GM12878 (cell line): ENCODE measurements at regions not wholly inside any gene's neighbourhood (a gene's known extent, or its start where the extent isn't known, plus 50 kb on each side); places are given as distances from the start of the nearest gene placed in this dataset.

Experiments
- ATAC-seq: fragments of 200-7000 bp; cut with Tn5 transposase; 3 replicates; pipeline ENCODE4 v1.9.1; 2020; ENCODE audit warnings: mild to moderate bottlenecking, moderate library complexity
- BruUV-seq: library from RNA; stranded (reverse); fragments of 400-500 nt; replicated peaks from 2 replicates; lab custom pipeline; 2021; lab: Mats Ljungman, UMichigan
- CTCF ChIA-PET: fragments of 300-600 bp; sonication (Branson Sonifier 250); formaldehyde crosslinking; extraction: SDS; loops from one replicate; lab custom pipeline; 2021; ENCODE audit warnings: inconsistent platforms; lab: Yijun Ruan, JAX
- POLR2A ChIA-PET: fragments of 350-600 bp; formaldehyde crosslinking; extraction: SDS; loops from one replicate; lab custom pipeline; 2021; ENCODE audit warnings: inconsistent platforms; lab: Charles Lee
- RAD21 ChIA-PET: fragments of 300-600 bp; sonication (Branson Sonifier 250); formaldehyde crosslinking; loops from one replicate; lab custom pipeline; 2023; ENCODE audit warnings: antibody characterized with exemption; ENCODE audit not compliant: unreplicated experiment; lab: Charles Lee
- SMC1A ChIA-PET: fragments of 300-600 bp; sonication (Branson Sonifier 250); formaldehyde crosslinking; loops from one replicate; lab custom pipeline; 2023; ENCODE audit not compliant: unreplicated experiment, uncharacterized antibody; lab: Charles Lee
- DNase-seq: peaks from one replicate; pipeline ENCODE4 v3.0.0-alpha.2; 2011; ENCODE audit warnings: low read depth, low spot score
- FAIRE-seq: peaks from 3 replicates; lab custom pipeline; 2011; peaks lifted over from hg19 to GRCh38; lab: Jason Lieb, UNC
- H2AFZ ChIP-seq: 2 replicates; pipeline ENCODE4 v1.6.0; 2011; ENCODE audit warnings: low read depth, low read length, control low read depth; ENCODE audit not compliant: control insufficient read depth
- H3K27ac ChIP-seq: 2 replicates; pipeline ENCODE4 v1.5.1; 2011; ENCODE audit warnings: control low read depth; ENCODE audit not compliant: control insufficient read depth, insufficient read depth
- H3K27me3 ChIP-seq, 2 experiments: replicated peaks in 1 of 2; 2 replicates each; pipeline versions ENCODE4 v1.6.0 to v1.6.1; 2011; ENCODE audit warnings: low read length in 1 of 2; ENCODE audit not compliant: control insufficient read depth in 2 of 2, insufficient read depth in 2 of 2
- H3K36me3 ChIP-seq, 2 experiments: 2 replicates each; pipeline ENCODE4 v1.5.1; 2011; ENCODE audit warnings: low read length in 1 of 2; ENCODE audit not compliant: control insufficient read depth in 2 of 2, insufficient read depth in 2 of 2
- H3K4me1 ChIP-seq: 2 replicates; pipeline ENCODE4 v1.6.1; 2011; ENCODE audit warnings: mild to moderate bottlenecking, low read length, moderate library complexity, mixed read lengths; ENCODE audit not compliant: control insufficient read depth, insufficient read depth
- H3K4me2 ChIP-seq: 2 replicates; pipeline ENCODE4 v1.6.0; 2011; ENCODE audit warnings: control low read depth; ENCODE audit not compliant: control insufficient read depth, insufficient read depth
- H3K4me3 ChIP-seq: fragments of 200-600 bp; sonication (generic); 2 replicates; pipeline ENCODE4 v1.5.1; 2016
- H3K79me2 ChIP-seq: 2 replicates; pipeline ENCODE4 v1.6.0; 2011; ENCODE audit warnings: low read length; ENCODE audit not compliant: control insufficient read depth, insufficient read depth
- H3K9ac ChIP-seq: 2 replicates; pipeline ENCODE4 v1.8.0; 2011; ENCODE audit warnings: low read length, control low read depth, mixed read lengths; ENCODE audit not compliant: control insufficient read depth, insufficient read depth
- H3K9me3 ChIP-seq: replicated peaks from 3 replicates; pipeline ENCODE4 v1.5.1; 2011; ENCODE audit warnings: mild to moderate bottlenecking, low read length; ENCODE audit not compliant: control insufficient read depth, insufficient read depth
- H4K20me1 ChIP-seq: 2 replicates; pipeline ENCODE4 v1.6.0; 2011; ENCODE audit not compliant: control insufficient read depth, insufficient read depth
- EP300 ChIP-seq, 2 experiments: fragments of 150-350 bp in 1 of 2; IDR thresholded peaks; 2 replicates each; pipeline ENCODE4 v1.6.1; 2011 to 2012; ENCODE audit warnings: low read depth in 2 of 2, low read length in 2 of 2, borderline replicate concordance in 1 of 2, improper control_type of control experiment in 1 of 2, inconsistent platforms in 1 of 2; ENCODE audit not compliant: control insufficient read depth in 1 of 2
- MXI1 ChIP-seq: fragments of 150-350 bp; IDR thresholded peaks from 2 replicates; pipeline ENCODE4 v1.6.1; 2011; ENCODE audit warnings: low read depth, mild to moderate bottlenecking, inconsistent platforms, low read length, improper control_type of control experiment
- NFXL1 ChIP-seq: fragments of 450-650 bp; IDR thresholded peaks from 2 replicates; pipeline ENCODE4 v1.6.1; 2017; ENCODE audit warnings: antibody characterized with exemption, mild to moderate bottlenecking, borderline replicate concordance
- SMC3 ChIP-seq: IDR thresholded peaks from 2 replicates; pipeline ENCODE4 v1.6.1; 2011; ENCODE audit warnings: low read length, improper control_type of control experiment, borderline replicate concordance
- in situ Hi-C: fragments of 300-500 bp; cut with MboI; formaldehyde crosslinking; loops from 9 replicates; pipeline ENCODE4 v1.14.3; 2018; ENCODE audit warnings: mixed read lengths
- intact Hi-C: fragments of 100-400 bp; cut with micrococcal nuclease; formaldehyde crosslinking; loops from one replicate; pipeline ENCODE4 v1.14.2; 2022; ENCODE audit not compliant: unreplicated experiment
- TF ChIP-seq, protein P1 (sequence below): fragments of 450-650 bp; IDR thresholded peaks from 2 replicates; pipeline ENCODE4 v1.6.1; 2016; ENCODE audit warnings: mild to moderate bottlenecking
- TF ChIP-seq, protein P2 (sequence below): fragments of 450-650 bp; IDR thresholded peaks from 2 replicates; pipeline ENCODE4 v1.6.1; 2017; ENCODE audit warnings: mild to moderate bottlenecking, moderate library complexity

DNA sequence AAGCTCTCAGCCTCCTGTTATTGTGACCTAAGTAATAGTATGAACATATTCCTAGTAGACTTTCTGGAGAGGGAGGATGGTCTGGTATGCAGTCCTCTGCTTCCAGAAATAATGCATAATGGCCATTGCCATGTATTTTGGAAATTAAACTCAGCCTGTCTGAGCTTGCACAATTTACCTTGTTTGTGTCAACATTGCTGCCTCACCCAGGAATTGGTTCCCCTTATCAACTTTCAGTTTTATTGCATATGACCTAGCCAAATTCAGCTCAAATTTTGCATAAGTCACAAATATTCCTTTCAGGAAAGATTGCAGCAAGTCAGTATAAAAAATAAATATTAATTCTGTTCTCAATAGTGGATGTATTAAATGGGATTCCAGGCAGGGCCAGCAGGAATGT lies 101.9 kb upstream of the SLC5A9 start:
- DNase-seq (no peak), FAIRE-seq (no peak), ATAC-seq (no peak)
- H4K20me1 ChIP-seq, result no peaks in the 10 kb centered on the region
- H3K9ac ChIP-seq, result no peak overlapping the region
- no TSS peak for BruUV-seq
- H3K4me2 ChIP-seq, result no peak overlapping the region
- intact Hi-C loops (no loop called here), in situ Hi-C loops (no loop called here)
- ChIA-PET RAD21 (no interaction called here), CTCF (interaction anchor here (1.3 to 1.8 kb wide), 2 partner anchors 10 to 11 kb away, joined by 3 to 6 read pairs; no protein-coding TSS in a partner anchor), SMC1A (no interaction called here), POLR2A (no interaction called here)
- H3K36me3 ChIP-seq, result no peaks in the 10 kb centered on the region
- H3K27ac ChIP-seq, result no peak overlapping the region
- no peak for TF ChIP-seq MXI1
- no peak for TF ChIP-seq NFXL1
- TF ChIP-seq SMC3, result no peak
- TF ChIP-seq, protein P1, sequence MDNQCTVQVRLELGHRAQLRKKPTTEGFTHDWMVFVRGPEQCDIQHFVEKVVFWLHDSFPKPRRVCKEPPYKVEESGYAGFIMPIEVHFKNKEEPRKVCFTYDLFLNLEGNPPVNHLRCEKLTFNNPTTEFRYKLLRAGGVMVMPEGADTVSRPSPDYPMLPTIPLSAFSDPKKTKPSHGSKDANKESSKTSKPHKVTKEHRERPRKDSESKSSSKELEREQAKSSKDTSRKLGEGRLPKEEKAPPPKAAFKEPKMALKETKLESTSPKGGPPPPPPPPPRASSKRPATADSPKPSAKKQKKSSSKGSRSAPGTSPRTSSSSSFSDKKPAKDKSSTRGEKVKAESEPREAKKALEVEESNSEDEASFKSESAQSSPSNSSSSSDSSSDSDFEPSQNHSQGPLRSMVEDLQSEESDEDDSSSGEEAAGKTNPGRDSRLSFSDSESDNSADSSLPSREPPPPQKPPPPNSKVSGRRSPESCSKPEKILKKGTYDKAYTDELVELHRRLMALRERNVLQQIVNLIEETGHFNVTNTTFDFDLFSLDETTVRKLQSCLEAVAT, result no peak
- TF ChIP-seq, protein P2, sequence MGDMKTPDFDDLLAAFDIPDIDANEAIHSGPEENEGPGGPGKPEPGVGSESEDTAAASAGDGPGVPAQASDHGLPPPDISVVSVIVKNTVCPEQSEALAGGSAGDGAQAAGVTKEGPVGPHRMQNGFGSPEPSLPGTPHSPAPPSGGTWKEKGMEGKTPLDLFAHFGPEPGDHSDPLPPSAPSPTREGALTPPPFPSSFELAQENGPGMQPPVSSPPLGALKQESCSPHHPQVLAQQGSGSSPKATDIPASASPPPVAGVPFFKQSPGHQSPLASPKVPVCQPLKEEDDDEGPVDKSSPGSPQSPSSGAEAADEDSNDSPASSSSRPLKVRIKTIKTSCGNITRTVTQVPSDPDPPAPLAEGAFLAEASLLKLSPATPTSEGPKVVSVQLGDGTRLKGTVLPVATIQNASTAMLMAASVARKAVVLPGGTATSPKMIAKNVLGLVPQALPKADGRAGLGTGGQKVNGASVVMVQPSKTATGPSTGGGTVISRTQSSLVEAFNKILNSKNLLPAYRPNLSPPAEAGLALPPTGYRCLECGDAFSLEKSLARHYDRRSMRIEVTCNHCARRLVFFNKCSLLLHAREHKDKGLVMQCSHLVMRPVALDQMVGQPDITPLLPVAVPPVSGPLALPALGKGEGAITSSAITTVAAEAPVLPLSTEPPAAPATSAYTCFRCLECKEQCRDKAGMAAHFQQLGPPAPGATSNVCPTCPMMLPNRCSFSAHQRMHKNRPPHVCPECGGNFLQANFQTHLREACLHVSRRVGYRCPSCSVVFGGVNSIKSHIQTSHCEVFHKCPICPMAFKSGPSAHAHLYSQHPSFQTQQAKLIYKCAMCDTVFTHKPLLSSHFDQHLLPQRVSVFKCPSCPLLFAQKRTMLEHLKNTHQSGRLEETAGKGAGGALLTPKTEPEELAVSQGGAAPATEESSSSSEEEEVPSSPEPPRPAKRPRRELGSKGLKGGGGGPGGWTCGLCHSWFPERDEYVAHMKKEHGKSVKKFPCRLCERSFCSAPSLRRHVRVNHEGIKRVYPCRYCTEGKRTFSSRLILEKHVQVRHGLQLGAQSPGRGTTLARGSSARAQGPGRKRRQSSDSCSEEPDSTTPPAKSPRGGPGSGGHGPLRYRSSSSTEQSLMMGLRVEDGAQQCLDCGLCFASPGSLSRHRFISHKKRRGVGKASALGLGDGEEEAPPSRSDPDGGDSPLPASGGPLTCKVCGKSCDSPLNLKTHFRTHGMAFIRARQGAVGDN, result no peak
- no peak for TF ChIP-seq EP300 (IDR thresholded peaks at IDR 0.05; ENCODE audit: borderline replicate concordance in 1 of 2, control insufficient read depth in 1 of 2, low read depth in 2 of 2, low read length in 2 of 2)
- no peaks in the 10 kb centered on the region for H3K27me3 ChIP-seq
- H3K79me2 ChIP-seq, result no peaks in the 10 kb centered on the region
- H2AFZ ChIP-seq, result no peak overlapping the region
- no peaks in the 10 kb centered on the region for H3K9me3 ChIP-seq
- no peak overlapping the region for H3K4me3 ChIP-seq
- H3K4me1 ChIP-seq, result no peaks in the 10 kb centered on the region
